ENCODE measurements at regions not wholly inside any gene's neighbourhood (a gene's known extent, or its start where the extent isn't known, plus 50 kb on each side); places are given as distances from the start of the nearest gene placed in this dataset.

GRCh38 chr13:109285586-109285985 lies 500.8 kb downstream of the IRS2 start:
- no peak for TF ChIP-seq CTCF (conservative IDR thresholded peaks at IDR 0.05)
- Mint-ChIP-seq H3K27me3 (ENCODE audit: low read depth) (no peaks in the 10 kb centered on the region), H3K36me3 (ENCODE audit: low read depth) (no peaks in the 10 kb centered on the region), H3K4me3 (no peak overlapping the region), H3K27ac (ENCODE audit: unreplicated experiment) (no peak overlapping the region), H3K9me3 (peaks cover 3% of the 10 kb centered on the region), H3K4me1 (peaks cover 21% of the 10 kb centered on the region)
- no peak for DNase-seq (ENCODE audit: low read depth, low spot score)

GRCh38 chr13:109281903-109282635 lies 504.3 kb downstream of the IRS2 start:
- Mint-ChIP-seq H3K9me3 (peaks cover 10% of the 10 kb centered on the region), H3K27me3 (ENCODE audit: low read depth) (no peaks in the 10 kb centered on the region), H3K27ac (ENCODE audit: unreplicated experiment) (no peak overlapping the region), H3K4me1 (peaks cover 5% of the 10 kb centered on the region), H3K4me3 (no peak overlapping the region), H3K36me3 (ENCODE audit: low read depth) (no peaks in the 10 kb centered on the region)
- TF ChIP-seq CTCF (conservative IDR thresholded peaks at IDR 0.05), result no peak
- DNase-seq (ENCODE audit: low read depth, low spot score), result no peak

GRCh38 chr13:109281017-109281902 lies 505.1 kb downstream of the IRS2 start:
- Mint-ChIP-seq H3K36me3 (ENCODE audit: low read depth) (no peaks in the 10 kb centered on the region), H3K9me3 (peaks cover 10% of the 10 kb centered on the region), H3K27me3 (ENCODE audit: low read depth) (no peaks in the 10 kb centered on the region), H3K4me3 (no peak overlapping the region), H3K27ac (ENCODE audit: unreplicated experiment) (no peak overlapping the region), H3K4me1 (peaks cover 4% of the 10 kb centered on the region)
- no peak for TF ChIP-seq CTCF (conservative IDR thresholded peaks at IDR 0.05)
- DNase-seq (ENCODE audit: low read depth, low spot score), result no peak

- peaks cover 10% of the 10 kb centered on the region for H3K9me3 Mint-ChIP-seq
- H3K4me3 Mint-ChIP-seq, result no peak overlapping the region
- no peak overlapping the region for H3K27ac Mint-ChIP-seq (ENCODE audit: unreplicated experiment)
- peaks cover 18% of the 10 kb centered on the region for H3K4me1 Mint-ChIP-seq
- H3K36me3 Mint-ChIP-seq (ENCODE audit: low read depth), result no peaks in the 10 kb centered on the region
- H3K27me3 Mint-ChIP-seq (ENCODE audit: low read depth), result no peaks in the 10 kb centered on the region
- no peak for TF ChIP-seq CTCF (conservative IDR thresholded peaks at IDR 0.05)
- DNase-seq (ENCODE audit: low read depth, low spot score), result no peak
These were observed 510.1 kb downstream of the IRS2 start for GRCh38 chr13:109276261-109276660.

- Mint-ChIP-seq H3K4me1 (peaks cover 18% of the 10 kb centered on the region), H3K9me3 (peaks cover 9% of the 10 kb centered on the region), H3K27me3 (ENCODE audit: low read depth) (no peaks in the 10 kb centered on the region), H3K4me3 (no peak overlapping the region), H3K36me3 (ENCODE audit: low read depth) (no peaks in the 10 kb centered on the region), H3K27ac (ENCODE audit: unreplicated experiment) (no peak overlapping the region)
- peak; percentile 33 for TF ChIP-seq CTCF (conservative IDR thresholded peaks at IDR 0.05)
- DNase-seq (ENCODE audit: low read depth, low spot score), result no peak
These were observed 510.5 kb downstream of the IRS2 start for GRCh38 chr13:109275852-109276251.

Data from neural crest cell (in vitro differentiated cells).